H9 (cell line): ENCODE measurements at regions not wholly inside any gene's neighbourhood (a gene's known extent, or its start where the extent isn't known, plus 50 kb on each side); places are given as distances from the start of the nearest gene placed in this dataset.
"Not testable (repeated sequence)": the region's sequence is repeated elsewhere in the genome, so short reads cannot be mapped to it uniquely, and the experiment has no call there.

Source experiments
- DNase-seq: peaks from one replicate; pipeline ENCODE4 v3.0.0-alpha.2; 2017
- H2AFZ ChIP-seq: one replicate; pipeline ENCODE4 v1.6.1; 2013; ENCODE audit warnings: mild to moderate bottlenecking, low read length, control low read depth, moderate library complexity
- H2AK5ac ChIP-seq: 2 replicates; pipeline ENCODE4 v1.6.1; 2013; ENCODE audit warnings: low read length, control low read depth, mixed read lengths; ENCODE audit not compliant: insufficient read length
- H2BK120ac ChIP-seq: one replicate; pipeline ENCODE4 v1.6.1; 2013; ENCODE audit warnings: low read depth, mild to moderate bottlenecking, low read length, control low read depth, inconsistent platforms; ENCODE audit not compliant: poor library complexity, severe bottlenecking
- H2BK12ac ChIP-seq: 2 replicates; pipeline ENCODE4 v1.6.1; 2013; ENCODE audit warnings: low read length, control low read depth, mixed read lengths, low read depth; ENCODE audit not compliant: insufficient read length
- H2BK15ac ChIP-seq: 2 replicates; pipeline ENCODE4 v1.6.1; 2013; ENCODE audit warnings: low read depth, low read length, control low read depth
- H2BK20ac ChIP-seq: one replicate; pipeline ENCODE4 v1.6.1; 2013; ENCODE audit warnings: low read depth, mild to moderate bottlenecking, low read length, control low read depth, inconsistent platforms; ENCODE audit not compliant: poor library complexity, severe bottlenecking
- H2BK5ac ChIP-seq: 2 replicates; pipeline ENCODE4 v1.6.1; 2013; ENCODE audit warnings: low read length, control low read depth, mixed read lengths; ENCODE audit not compliant: insufficient read length
- H3K14ac ChIP-seq: 2 replicates; pipeline ENCODE4 v1.6.1; 2013; ENCODE audit warnings: low read length, control low read depth; ENCODE audit not compliant: insufficient read depth
- H3K18ac ChIP-seq: 2 replicates; pipeline ENCODE4 v1.6.1; 2013; ENCODE audit warnings: low read depth, mild to moderate bottlenecking, mixed read lengths, low read length, control low read depth; ENCODE audit not compliant: insufficient read length
- H3K23ac ChIP-seq: 2 replicates; pipeline ENCODE4 v1.6.1; 2013; ENCODE audit warnings: low read length, control low read depth, mixed read lengths, low read depth; ENCODE audit not compliant: insufficient read length
- H3K23me2 ChIP-seq: 2 replicates; pipeline ENCODE4 v1.6.1; 2013; ENCODE audit warnings: low read depth, mild to moderate bottlenecking, mixed read lengths, low read length, control low read depth; ENCODE audit not compliant: insufficient read length, poor library complexity, severe bottlenecking
- H3K27ac ChIP-seq: 2 replicates; pipeline ENCODE4 v1.5.1; 2013; ENCODE audit warnings: low read length, control low read depth, mixed read lengths, low read depth; ENCODE audit not compliant: insufficient read length
- H3K27me3 ChIP-seq: 2 replicates; pipeline ENCODE4 v1.6.1; 2013; ENCODE audit warnings: low read length, control low read depth, inconsistent platforms; ENCODE audit not compliant: insufficient read depth
- H3K4ac ChIP-seq: 2 replicates; pipeline ENCODE4 v1.6.1; 2013; ENCODE audit warnings: low read depth, mild to moderate bottlenecking, control low read depth, inconsistent platforms, low read length, moderate library complexity
- H3K4me1 ChIP-seq: 2 replicates; pipeline ENCODE4 v1.6.1; 2013; ENCODE audit warnings: low read length, control low read depth, inconsistent platforms; ENCODE audit not compliant: insufficient read depth
- H3K4me2 ChIP-seq: 2 replicates; pipeline ENCODE4 v1.6.1; 2013; ENCODE audit warnings: low read length, control low read depth, mixed read lengths; ENCODE audit not compliant: insufficient read length, insufficient read depth
- H3K56ac ChIP-seq: 2 replicates; pipeline ENCODE4 v1.6.1; 2013; ENCODE audit warnings: low read depth, mild to moderate bottlenecking, mixed read lengths, low read length, control low read depth; ENCODE audit not compliant: insufficient read length
- H3K79me1 ChIP-seq: 2 replicates; pipeline ENCODE4 v1.6.1; 2013; ENCODE audit warnings: low read depth, mild to moderate bottlenecking, moderate library complexity, low read length, control low read depth, inconsistent platforms; ENCODE audit not compliant: insufficient read depth, poor library complexity, severe bottlenecking
- H3K79me2 ChIP-seq: 2 replicates; pipeline ENCODE4 v1.6.1; 2013; ENCODE audit warnings: low read length, control low read depth, inconsistent platforms; ENCODE audit not compliant: insufficient read depth
- H3K9ac ChIP-seq: 2 replicates; pipeline ENCODE4 v1.6.1; 2013; ENCODE audit warnings: low read length, control low read depth, mixed read lengths; ENCODE audit not compliant: insufficient read length; ENCODE audit errors: extremely low read depth
- H3K9me3 ChIP-seq: one replicate; pipeline ENCODE4 v1.6.1; 2013; ENCODE audit warnings: low read depth, low read length, inconsistent platforms; ENCODE audit not compliant: control insufficient read depth
- H3T11ph ChIP-seq: one replicate; pipeline ENCODE4 v1.6.1; 2013; ENCODE audit warnings: mild to moderate bottlenecking, low read length, control low read depth, inconsistent platforms
- H4K20me1 ChIP-seq: one replicate; pipeline ENCODE4 v1.6.1; 2013; ENCODE audit not compliant: control insufficient read depth, insufficient read length, insufficient read depth
- H4K5ac ChIP-seq: 2 replicates; pipeline ENCODE4 v1.6.1; 2013; ENCODE audit warnings: low read depth, mild to moderate bottlenecking, mixed read lengths, low read length, control low read depth; ENCODE audit not compliant: insufficient read length
- H4K8ac ChIP-seq: replicated peaks from 2 replicates; pipeline ENCODE4 v1.6.1; 2013; ENCODE audit warnings: low read length, control low read depth, mixed read lengths, low read depth; ENCODE audit not compliant: insufficient read length
- H4K91ac ChIP-seq: 2 replicates; pipeline ENCODE4 v1.6.1; 2013; ENCODE audit warnings: low read depth, mild to moderate bottlenecking, moderate library complexity, mixed read lengths, low read length, control low read depth; ENCODE audit not compliant: insufficient read length
- H3K27ac Mint-ChIP-seq, 3 experiments: 2 replicates in 2 of 3; 3 replicates in 1 of 3; pipeline ENCODE4 v1.8.0; 2020 to 2021; ENCODE audit warnings: mixed read lengths in 3 of 3, mild to moderate bottlenecking in 1 of 3, moderate library complexity in 1 of 3
- H3K27me3 Mint-ChIP-seq: 2 replicates; pipeline ENCODE4 v1.8.0; 2021; ENCODE audit warnings: low read depth, mild to moderate bottlenecking, moderate library complexity, mixed read lengths
- H3K36me3 Mint-ChIP-seq, 3 experiments: 2 replicates in 2 of 3; 3 replicates in 1 of 3; pipeline ENCODE4 v1.8.0; 2020 to 2021; ENCODE audit warnings: low read depth in 3 of 3, mixed read lengths in 3 of 3; ENCODE audit not compliant: insufficient read depth in 1 of 3
- H3K4me1 Mint-ChIP-seq, 2 experiments: 2 replicates each; pipeline ENCODE4 v1.8.0; 2020; ENCODE audit warnings: mixed read lengths in 2 of 2
- H3K4me3 Mint-ChIP-seq, 2 experiments: 2 replicates in 1 of 2; 3 replicates in 1 of 2; pipeline ENCODE4 v1.8.0; 2020 to 2021; ENCODE audit warnings: mild to moderate bottlenecking in 2 of 2, mixed read lengths in 2 of 2, moderate library complexity in 1 of 2
- H3K9me3 Mint-ChIP-seq, 2 experiments: 2 replicates in 1 of 2; 3 replicates in 1 of 2; pipeline ENCODE4 v1.8.0; 2020; ENCODE audit warnings: mild to moderate bottlenecking in 2 of 2, mixed read lengths in 2 of 2, moderate library complexity in 1 of 2
- CTCF ChIP-seq: fragments of 200-600 bp; sonication (generic); conservative IDR thresholded peaks from 3 replicates; pipeline ENCODE4 v1.8.0; 2021; ENCODE audit warnings: antibody characterized with exemption, mild to moderate bottlenecking
- WGBS: extraction: QIAGEN DNeasy Blood & Tissue Kit; methylation state at CpG from one replicate; pipeline ENCODE4 v1.1.7; 2013; ENCODE audit warnings: missing lambda C conversion rate, low lambda C conversion rate, mixed read lengths; ENCODE audit not compliant: insufficient read length; ENCODE audit errors: extremely low coverage; 5-methylcytosine and 5-hydroxymethylcytosine counted together

- no peak overlapping the region for H2AK5ac ChIP-seq
- TF ChIP-seq CTCF: peak; percentile 26; the same call in 1 of the 3 replicates
- peak overlapping the region in 2 of 3 experiments; percentile 2 to 78; a peak in 2 of 7 replicates for H3K27ac Mint-ChIP-seq
- H2BK120ac ChIP-seq: no peak overlapping the region
- no peak overlapping the region for H2BK20ac ChIP-seq
- H3K27me3 Mint-ChIP-seq: peaks cover 11% of the 10 kb centered on the region
- H3K79me2 ChIP-seq: no peaks in the 10 kb centered on the region
- H3K56ac ChIP-seq: no peak overlapping the region
- no peaks in the 10 kb centered on the region for H3K27me3 ChIP-seq
- no peak overlapping the region for H3K23ac ChIP-seq
- H2BK5ac ChIP-seq: no peak overlapping the region
- H4K91ac ChIP-seq: no peak overlapping the region
- no peak overlapping the region for H3K4me2 ChIP-seq
- H3K4ac ChIP-seq: no peak overlapping the region
- no peak overlapping the region for H3K14ac ChIP-seq
- H2BK12ac ChIP-seq: no peak overlapping the region
- no peaks in the 10 kb centered on the region for H3K79me1 ChIP-seq
- peaks cover 5% of the 10 kb centered on the region in 2 experiments for H3K4me1 Mint-ChIP-seq
- H3K36me3 Mint-ChIP-seq: peaks cover 0 to 2% (median 0%) of the 10 kb centered on the region in 3 experiments; a peak in 1 of 7 replicates
- no peak overlapping the region for H2BK15ac ChIP-seq
- H3K4me3 Mint-ChIP-seq: peak overlapping the region; percentile 85 to 87
- no peak overlapping the region for H4K8ac ChIP-seq
- H3K9ac ChIP-seq: no peak overlapping the region
- no peak overlapping the region for H3K27ac ChIP-seq
- no peaks in the 10 kb centered on the region for H4K20me1 ChIP-seq
- WGBS: no CpG with 5 or more reads among the region's 9 CpGs
- no peak overlapping the region for H3T11ph ChIP-seq
- DNase-seq: peak; percentile 92
- H4K5ac ChIP-seq: no peak overlapping the region
- H3K4me1 ChIP-seq: no peaks in the 10 kb centered on the region
- H3K18ac ChIP-seq: no peak overlapping the region
- H3K9me3 Mint-ChIP-seq: peaks cover 2 to 8% of the 10 kb centered on the region in 2 experiments; a peak in 2 of 5 replicates
- peaks cover 4% of the 10 kb centered on the region for H3K23me2 ChIP-seq
- no peaks in the 10 kb centered on the region for H3K9me3 ChIP-seq
- H2AFZ ChIP-seq: no peak overlapping the region
These were observed 95.7 kb upstream of the UBASH3B start for GRCh38 chr11:122559734-122560382.

GRCh38 chr11:122559218-122559617 lies 96.3 kb upstream of the UBASH3B start:
- H2AFZ ChIP-seq: peak overlapping the region; percentile 23
- WGBS: no CpG with 5 or more reads among the region's 9 CpGs
- not testable (repeated sequence) for H2BK20ac ChIP-seq, DNase-seq, H3K4me1 ChIP-seq, H3K27me3 ChIP-seq, H3K27ac ChIP-seq, H2BK15ac ChIP-seq, H2BK120ac ChIP-seq, H3K23ac ChIP-seq, H2AK5ac ChIP-seq, H3K79me1 ChIP-seq, H4K5ac ChIP-seq, H3T11ph ChIP-seq, H3K9me3 ChIP-seq, H3K9ac ChIP-seq, H3K23me2 ChIP-seq, H3K14ac ChIP-seq, H2BK12ac ChIP-seq, H4K91ac ChIP-seq, H3K27ac Mint-ChIP-seq, H3K9me3 Mint-ChIP-seq, H2BK5ac ChIP-seq, H4K8ac ChIP-seq, H4K20me1 ChIP-seq, H3K79me2 ChIP-seq, H3K18ac ChIP-seq, H3K4me2 ChIP-seq, H3K36me3 Mint-ChIP-seq, H3K4ac ChIP-seq, H3K56ac ChIP-seq, H3K4me1 Mint-ChIP-seq
- Mint-ChIP-seq H3K27me3 (peaks cover 11% of the 10 kb centered on the region), H3K4me3 (peak overlapping the region; percentile 85 to 87)
